Activated T-helper 2 cell treated with anti-CD3 and anti-CD28 coated beads, Interferon-gamma antibody, Interleukin-2, Interleukin-4, amounts not matched to agents 10 μg/mL and 5 μg/mL and 100 μg/mL, durations not matched to agents 14 hours and 24 hours and 36 hours (primary cell): ENCODE measurements at regions not wholly inside any gene's neighbourhood (a gene's known extent, or its start where the extent isn't known, plus 50 kb on each side); places are given as distances from the start of the nearest gene placed in this dataset.

Experiments
- DNase-seq: peaks from one replicate; pipeline ENCODE4 v3.0.0; 2021; ENCODE audit warnings: low spot score
- H3K27ac Mint-ChIP-seq: one replicate; pipeline ENCODE4 v1.8.0; 2021; ENCODE audit warnings: mixed read lengths
- H3K27me3 Mint-ChIP-seq: one replicate; pipeline ENCODE4 v1.8.0; 2021; ENCODE audit warnings: low read depth, mixed read lengths
- H3K36me3 Mint-ChIP-seq: one replicate; pipeline ENCODE4 v1.8.0; 2021; ENCODE audit warnings: low read depth, mixed read lengths
- H3K4me1 Mint-ChIP-seq: one replicate; pipeline ENCODE4 v1.8.0; 2021; ENCODE audit warnings: low read depth, mixed read lengths
- H3K4me3 Mint-ChIP-seq: one replicate; pipeline ENCODE4 v1.8.0; 2021; ENCODE audit warnings: low read depth, mild to moderate bottlenecking, moderate library complexity, mixed read lengths
- H3K9me3 Mint-ChIP-seq: one replicate; pipeline ENCODE4 v1.8.0; 2021; ENCODE audit warnings: mixed read lengths
- intact Hi-C: fragments of 100-400 bp; cut with micrococcal nuclease; formaldehyde crosslinking; loops from one replicate; pipeline ENCODE4 v1.15.1; 2023

GRCh38 chr7:32385316-32385956 is 104.7 kb downstream of the LSM5 start:
- H3K36me3 Mint-ChIP-seq = no peaks in the 10 kb centered on the region
- H3K27ac Mint-ChIP-seq = no peak overlapping the region
- intact Hi-C loops = no loop called here
- no peaks in the 10 kb centered on the region for H3K27me3 Mint-ChIP-seq
- no peaks in the 10 kb centered on the region for H3K4me1 Mint-ChIP-seq
- H3K4me3 Mint-ChIP-seq = no peak overlapping the region
- H3K9me3 Mint-ChIP-seq = no peaks in the 10 kb centered on the region
- DNase-seq = no peak

DNA sequence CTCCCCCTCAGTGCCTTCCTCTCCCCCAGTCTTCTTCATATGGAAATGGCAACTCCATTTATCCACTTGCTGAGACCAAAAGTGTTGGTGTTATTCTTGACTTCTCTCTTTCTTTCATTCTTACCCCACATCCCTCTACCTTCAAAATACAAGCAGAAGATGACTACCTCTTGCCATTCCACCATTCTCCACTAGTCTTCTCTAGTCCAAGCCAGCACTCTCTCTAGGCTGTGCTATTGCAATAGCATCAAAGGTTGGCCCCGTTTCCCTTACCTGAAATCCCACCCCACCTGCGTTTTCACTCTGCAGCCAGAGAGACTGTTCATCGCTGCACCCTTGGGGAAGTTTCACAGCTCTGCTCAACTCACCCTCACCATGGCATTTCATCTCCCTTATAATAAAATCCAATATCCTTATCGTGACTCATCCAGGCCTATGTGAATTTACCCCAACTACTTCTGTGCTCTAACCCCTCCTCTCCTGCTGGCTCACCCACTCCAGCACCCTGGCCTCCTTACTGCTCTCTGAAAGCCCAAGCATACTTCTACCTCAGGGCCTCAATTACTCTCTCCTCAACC is 109.1 kb downstream of the LSM5 start:
- H3K27ac Mint-ChIP-seq = no peak overlapping the region
- no peaks in the 10 kb centered on the region for H3K36me3 Mint-ChIP-seq
- H3K4me3 Mint-ChIP-seq = no peak overlapping the region

GRCh38 chr7:32379510-32380112 is 110.6 kb downstream of the LSM5 start:
- H3K27ac Mint-ChIP-seq = no peak overlapping the region
- H3K36me3 Mint-ChIP-seq = no peaks in the 10 kb centered on the region
- intact Hi-C loops = no loop called here
- H3K27me3 Mint-ChIP-seq = no peaks in the 10 kb centered on the region
- H3K4me1 Mint-ChIP-seq = no peaks in the 10 kb centered on the region
- DNase-seq = no peak
- H3K9me3 Mint-ChIP-seq = no peaks in the 10 kb centered on the region
- no peak overlapping the region for H3K4me3 Mint-ChIP-seq

More for the DNA sequence above, 109.1 kb downstream of the LSM5 start:
- Mint-ChIP-seq H3K27me3 (no peaks in the 10 kb centered on the region), H3K4me1 (no peaks in the 10 kb centered on the region), H3K9me3 (no peaks in the 10 kb centered on the region)
- intact Hi-C loops = no loop called here
- DNase-seq = no peak

- Mint-ChIP-seq H3K36me3 (no peaks in the 10 kb centered on the region), H3K27me3 (no peaks in the 10 kb centered on the region), H3K4me3 (no peak overlapping the region), H3K27ac (no peak overlapping the region), H3K9me3 (no peaks in the 10 kb centered on the region), H3K4me1 (no peaks in the 10 kb centered on the region)
- intact Hi-C loops = no loop called here
- no peak for DNase-seq
Measured at GRCh38 chr7:32378988-32379387, 111.2 kb downstream of the LSM5 start.

- Mint-ChIP-seq H3K4me1 (no peaks in the 10 kb centered on the region), H3K27ac (no peak overlapping the region), H3K27me3 (no peaks in the 10 kb centered on the region), H3K9me3 (no peaks in the 10 kb centered on the region), H3K36me3 (no peaks in the 10 kb centered on the region), H3K4me3 (no peak overlapping the region)
- intact Hi-C loops = no loop called here
- DNase-seq = no peak
Measured at GRCh38 chr7:32364581-32364980, 125.6 kb downstream of the LSM5 start.

DNA sequence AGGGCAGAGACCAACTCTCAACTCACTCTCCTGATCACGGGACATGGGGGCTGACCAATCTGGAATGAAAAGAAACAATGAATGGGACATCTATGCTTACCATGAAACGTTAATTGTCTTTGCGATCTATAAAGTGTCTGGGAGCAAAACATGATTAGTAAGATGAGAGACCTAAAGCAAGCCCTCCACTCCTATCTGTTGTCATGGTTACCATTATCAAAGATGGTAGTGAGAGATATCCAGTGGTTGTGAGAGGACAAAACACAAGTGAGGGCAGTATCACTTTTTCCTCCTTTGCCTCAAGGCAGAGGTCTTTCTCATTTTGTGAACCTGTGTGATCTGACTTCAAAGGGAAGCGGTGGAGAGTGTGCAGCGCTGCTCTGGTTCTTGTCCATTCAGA is 130.1 kb downstream of the LSM5 start:
- H3K4me1 Mint-ChIP-seq = no peaks in the 10 kb centered on the region
- H3K27me3 Mint-ChIP-seq = no peaks in the 10 kb centered on the region
- H3K9me3 Mint-ChIP-seq = no peaks in the 10 kb centered on the region
- H3K27ac Mint-ChIP-seq = no peak overlapping the region
- H3K36me3 Mint-ChIP-seq = no peaks in the 10 kb centered on the region
- no peak for DNase-seq
- no peak overlapping the region for H3K4me3 Mint-ChIP-seq
- intact Hi-C loops = no loop called here

GRCh38 chr7:32357535-32358277 is 132.5 kb downstream of the LSM5 start:
- intact Hi-C loops = no loop called here
- no peak for DNase-seq
- Mint-ChIP-seq H3K9me3 (no peaks in the 10 kb centered on the region), H3K36me3 (no peaks in the 10 kb centered on the region), H3K4me1 (no peaks in the 10 kb centered on the region), H3K27me3 (no peaks in the 10 kb centered on the region), H3K27ac (no peak overlapping the region), H3K4me3 (no peak overlapping the region)

DNA sequence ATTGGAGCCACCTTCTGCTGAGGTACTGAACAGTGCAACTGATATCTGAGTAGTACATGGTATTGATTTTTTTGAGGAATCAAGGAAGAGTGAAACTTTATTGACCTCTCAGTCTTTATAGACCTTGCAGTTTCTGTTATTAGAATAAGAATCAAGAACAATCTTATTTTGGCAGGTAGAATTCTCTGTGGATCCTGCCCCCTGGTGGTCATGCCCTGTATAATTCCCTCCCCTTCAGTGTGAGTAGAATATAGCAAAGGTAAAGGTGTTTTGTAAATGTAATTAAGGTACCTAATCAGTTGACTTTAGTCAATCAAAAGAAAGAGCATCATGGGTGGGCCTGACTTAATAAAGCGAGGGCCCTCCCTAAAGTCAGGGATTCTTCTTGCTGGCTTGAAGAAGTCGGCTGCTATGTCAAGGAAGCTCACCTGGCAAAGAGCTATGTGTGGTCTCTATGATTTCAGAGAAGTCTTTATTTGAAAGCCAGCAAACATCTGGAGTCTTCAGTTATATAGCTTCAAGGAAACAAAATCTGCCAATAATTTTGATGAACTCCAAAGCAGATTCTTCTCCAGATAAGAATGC is 142.8 kb downstream of the LSM5 start:
- Mint-ChIP-seq H3K4me3 (no peak overlapping the region), H3K9me3 (no peaks in the 10 kb centered on the region), H3K36me3 (no peaks in the 10 kb centered on the region), H3K27me3 (no peaks in the 10 kb centered on the region), H3K27ac (no peak overlapping the region), H3K4me1 (no peaks in the 10 kb centered on the region)
- DNase-seq = peak; percentile 10
- intact Hi-C loops = loop anchor here (2.0 kb wide), 2 partner anchors 137 to 603 kb away; no protein-coding TSS in a partner anchor

DNA sequence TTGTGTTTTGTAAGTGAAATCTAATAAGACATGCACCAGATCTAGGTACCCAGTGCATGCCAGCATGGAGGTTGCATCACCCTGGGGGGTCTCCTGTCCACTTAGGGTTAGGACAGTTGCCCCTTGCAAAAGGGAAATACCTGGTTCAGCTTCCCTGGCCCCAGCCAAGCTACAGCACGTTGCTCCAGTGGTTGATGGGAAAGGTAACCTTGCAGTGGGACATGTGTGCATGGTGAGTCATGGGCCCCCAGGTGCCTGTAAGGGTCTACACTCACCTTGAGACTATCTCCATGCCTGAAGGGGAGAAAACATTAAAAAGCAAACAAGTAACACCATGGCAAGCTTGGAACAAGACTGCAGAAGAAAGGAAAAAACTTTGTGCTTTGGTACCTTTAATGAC is 143.9 kb downstream of the LSM5 start:
- Mint-ChIP-seq H3K36me3 (no peaks in the 10 kb centered on the region), H3K27me3 (no peaks in the 10 kb centered on the region), H3K4me3 (no peak overlapping the region), H3K4me1 (no peaks in the 10 kb centered on the region), H3K9me3 (no peaks in the 10 kb centered on the region), H3K27ac (no peak overlapping the region)
- intact Hi-C loops = loop anchor here (2.0 kb wide), 2 partner anchors 135 to 601 kb away; no protein-coding TSS in a partner anchor
- no peak for DNase-seq

DNA sequence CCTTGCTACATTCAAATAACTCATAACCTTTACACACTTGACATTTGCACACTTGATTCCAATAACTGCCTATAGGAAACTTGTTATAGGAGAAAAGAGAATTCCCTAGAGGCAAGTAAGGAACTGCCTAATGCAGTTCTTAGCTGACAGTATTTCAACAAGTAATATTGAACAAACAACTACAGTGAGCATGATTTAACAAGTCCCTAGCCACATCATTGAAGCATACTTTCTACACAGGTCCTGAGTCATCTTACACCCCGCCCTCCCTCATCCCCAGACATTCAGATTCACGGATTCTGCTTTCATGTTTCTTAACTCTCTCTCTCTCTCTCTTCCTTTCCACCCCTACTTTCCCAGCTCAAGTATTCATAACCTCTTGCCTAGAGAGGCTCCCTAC is 153.5 kb downstream of the LSM5 start:
- Mint-ChIP-seq H3K4me3 (no peak overlapping the region), H3K9me3 (peaks cover 12% of the 10 kb centered on the region), H3K27me3 (no peaks in the 10 kb centered on the region), H3K4me1 (no peaks in the 10 kb centered on the region), H3K27ac (no peak overlapping the region), H3K36me3 (no peaks in the 10 kb centered on the region)
- intact Hi-C loops = no loop called here
- no peak for DNase-seq

DNA sequence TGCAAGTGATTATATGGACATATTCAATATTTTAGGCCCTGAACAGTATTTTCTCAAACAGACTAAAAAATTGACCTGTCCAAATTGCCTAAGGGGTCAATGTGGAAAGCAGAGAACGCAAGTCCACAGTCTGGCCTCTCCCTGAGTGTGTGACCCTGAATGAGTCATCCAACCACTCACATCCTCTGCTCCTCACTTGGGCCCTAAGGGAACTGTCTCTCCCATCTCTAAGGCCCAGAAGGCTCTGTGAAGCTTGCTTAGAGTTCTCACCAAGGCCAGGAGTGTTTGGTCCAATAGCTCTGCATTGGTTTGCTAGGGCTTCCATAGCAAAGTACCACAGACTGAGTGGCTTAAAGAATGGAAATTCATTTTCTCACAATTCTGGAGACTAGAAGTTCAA is 155.1 kb downstream of the LSM5 start:
- no peak overlapping the region for H3K4me3 Mint-ChIP-seq
- H3K4me1 Mint-ChIP-seq = no peaks in the 10 kb centered on the region
- DNase-seq = no peak
- peaks cover 19% of the 10 kb centered on the region for H3K9me3 Mint-ChIP-seq
- no peaks in the 10 kb centered on the region for H3K27me3 Mint-ChIP-seq
- intact Hi-C loops = no loop called here
- no peaks in the 10 kb centered on the region for H3K36me3 Mint-ChIP-seq
- no peak overlapping the region for H3K27ac Mint-ChIP-seq

GRCh38 chr7:32330602-32331001 is 159.6 kb downstream of the LSM5 start:
- Mint-ChIP-seq H3K4me3 (no peak overlapping the region), H3K27ac (no peak overlapping the region), H3K27me3 (no peaks in the 10 kb centered on the region), H3K36me3 (no peaks in the 10 kb centered on the region), H3K9me3 (peaks cover 19% of the 10 kb centered on the region), H3K4me1 (no peaks in the 10 kb centered on the region)
- DNase-seq = no peak
- intact Hi-C loops = no loop called here

DNA sequence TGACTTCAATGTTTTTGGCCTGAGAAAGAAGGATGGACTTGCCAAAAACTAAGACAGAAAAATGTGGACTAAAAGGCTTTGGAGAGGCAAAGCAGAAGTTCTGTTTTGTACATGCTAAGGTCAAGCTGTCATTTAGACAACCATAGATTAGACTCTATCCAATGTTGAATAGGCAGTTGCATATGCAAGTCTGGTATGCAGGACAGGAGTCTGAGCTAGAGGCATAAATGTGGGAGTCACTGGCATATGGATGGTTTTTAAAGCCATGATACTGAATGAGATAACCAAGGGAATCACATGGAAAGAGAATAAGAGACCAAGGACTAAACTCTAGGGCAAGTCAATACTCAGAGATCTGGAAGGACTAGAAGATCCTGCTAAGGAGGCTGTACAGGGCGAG is 164.1 kb downstream of the LSM5 start:
- no peak overlapping the region for H3K27ac Mint-ChIP-seq
- no peaks in the 10 kb centered on the region for H3K36me3 Mint-ChIP-seq
- H3K27me3 Mint-ChIP-seq = no peaks in the 10 kb centered on the region
- no peaks in the 10 kb centered on the region for H3K4me1 Mint-ChIP-seq
- no peak for DNase-seq
- no peak overlapping the region for H3K4me3 Mint-ChIP-seq
- H3K9me3 Mint-ChIP-seq = peaks cover under 1% of the 10 kb centered on the region
- intact Hi-C loops = no loop called here
